ENCODE measurements at regions not wholly inside any gene's neighbourhood (a gene's known extent, or its start where the extent isn't known, plus 50 kb on each side); places are given as distances from the start of the nearest gene placed in this dataset.
A peak's percentile ranks its signal among the peaks of the same experiment; 100 is the strongest.

GRCh38 chr4:128457726-128458125 lies 170.1 kb upstream of the PGRMC2 start:
- Histone ChIP-seq H3K27ac (no peak overlapping the region), H3K9me3 (no peaks in the 10 kb centered on the region), H3K4me3 (no peak overlapping the region), H3K4me1 (peaks cover 0 to 29% (median 8%) of the 10 kb centered on the region in 6 donors), H3K27me3 (replicated peaks in 1 of 7) (no peaks in the 10 kb centered on the region), H3K36me3 (no peaks in the 10 kb centered on the region)
- no peak for TF ChIP-seq CTCF (IDR thresholded peaks at IDR 0.05 in 8 of 11, conservative IDR thresholded peaks at IDR 0.05 in 3 of 11)
- no peak for TF ChIP-seq POLR2AphosphoS5 (IDR thresholded peaks at IDR 0.05)
- TF ChIP-seq POLR2A (IDR thresholded peaks at IDR 0.05) = no peak
- intact Hi-C loops (cut with DNase I; ENCODE audit: low total_unique reads) = loop anchor here (5.0 to 10.0 kb wide), 2 partner anchors 355 to 407 kb away; no protein-coding TSS in a partner anchor
- no peak for DNase-seq
- 87 to 98% (median 87%) methylated on average over 2 of the region's 2 CpGs for WGBS, 5 donors

DNA sequence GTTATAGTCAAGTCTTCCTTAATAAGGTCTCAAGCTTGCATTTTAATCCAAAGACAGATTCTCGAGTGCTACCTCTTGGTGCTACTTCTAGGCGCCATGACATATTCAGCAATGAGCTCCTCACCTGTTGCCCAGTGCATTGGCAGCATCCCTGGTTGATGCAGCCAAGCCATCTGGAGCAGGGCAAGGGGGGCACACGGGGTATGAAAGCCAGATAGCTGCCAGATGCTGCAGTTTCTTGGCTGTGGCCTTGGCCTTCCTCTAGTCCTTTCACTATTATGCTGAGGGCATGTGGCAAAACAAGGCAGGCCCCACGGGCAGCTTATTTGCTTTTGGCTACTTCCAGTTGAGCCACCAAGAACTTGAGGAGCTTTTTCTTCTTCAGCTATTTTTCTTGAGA lies 168.6 kb upstream of the PGRMC2 start:
- Histone ChIP-seq H3K9me3 (no peaks in the 10 kb centered on the region), H3K4me3 (no peak overlapping the region), H3K36me3 (no peaks in the 10 kb centered on the region), H3K27me3 (replicated peaks in 1 of 7) (no peaks in the 10 kb centered on the region), H3K27ac (no peak overlapping the region), H3K4me1 (peaks cover 0 to 23% (median 8%) of the 10 kb centered on the region in 6 donors)
- 56 to 82% (median 78%) methylated on average over 3 to 4 of the region's 4 CpGs for WGBS, 5 donors
- DNase-seq = no peak
- no peak for TF ChIP-seq CTCF (IDR thresholded peaks at IDR 0.05 in 8 of 11, conservative IDR thresholded peaks at IDR 0.05 in 3 of 11)
- intact Hi-C loops (cut with DNase I; ENCODE audit: low total_unique reads) = loop anchor here (5.0 to 10.0 kb wide), 2 partner anchors 356 to 409 kb away; no protein-coding TSS in a partner anchor

DNA sequence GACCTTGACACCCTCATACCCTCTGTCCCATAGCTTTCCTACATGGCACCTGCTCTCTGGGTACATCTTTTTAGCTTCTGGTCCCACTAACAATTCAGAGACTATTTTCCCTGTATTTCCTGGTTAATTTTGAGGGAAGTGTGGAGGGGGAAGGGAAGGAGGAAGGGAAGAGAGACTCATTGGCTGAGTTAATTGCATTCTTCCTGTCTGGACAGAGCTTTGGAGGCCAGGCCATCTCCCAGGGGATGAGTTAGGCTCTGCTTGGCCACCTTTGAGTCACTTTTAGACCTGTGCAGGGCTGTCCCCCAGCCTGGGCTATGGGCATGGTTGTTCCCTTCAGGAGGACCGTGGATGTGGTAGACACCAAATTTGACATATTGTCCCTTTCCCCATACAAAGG lies 167.9 kb upstream of the PGRMC2 start:
- DNase-seq = no peak
- intact Hi-C loops (cut with DNase I; ENCODE audit: low total_unique reads) = loop anchor here (5.0 to 10.0 kb wide), 2 partner anchors 357 to 409 kb away; no protein-coding TSS in a partner anchor
- Histone ChIP-seq H3K9me3 (no peaks in the 10 kb centered on the region), H3K4me1 (peaks cover 0 to 17% (median 8%) of the 10 kb centered on the region in 6 donors), H3K27ac (no peak overlapping the region), H3K36me3 (no peaks in the 10 kb centered on the region), H3K4me3 (no peak overlapping the region), H3K27me3 (replicated peaks in 1 of 7) (no peaks in the 10 kb centered on the region)
- WGBS, 5 donors = 77 to 100% (median 93%) methylated on average over 1 of the region's 1 CpG
- TF ChIP-seq CTCF (IDR thresholded peaks at IDR 0.05 in 8 of 11, conservative IDR thresholded peaks at IDR 0.05 in 3 of 11) (no peak), POLR2AphosphoS5 (IDR thresholded peaks at IDR 0.05) (no peak)

- H3K4me1 ChIP-seq = peaks cover 0 to 17% (median 8%) of the 10 kb centered on the region in 6 donors
- no peak for TF ChIP-seq CTCF (IDR thresholded peaks at IDR 0.05 in 8 of 11, conservative IDR thresholded peaks at IDR 0.05 in 3 of 11)
- no peak for TF ChIP-seq POLR2A (IDR thresholded peaks at IDR 0.05)
- no peak for TF ChIP-seq POLR2AphosphoS5 (IDR thresholded peaks at IDR 0.05)
- no peaks in the 10 kb centered on the region for H3K27me3 ChIP-seq (replicated peaks in 1 of 7)
- peak overlapping the region in 1 of 8 donors; percentile 33 for H3K27ac ChIP-seq
- no peaks in the 10 kb centered on the region for H3K9me3 ChIP-seq
- H3K36me3 ChIP-seq = no peaks in the 10 kb centered on the region
- H3K4me3 ChIP-seq = no peak overlapping the region
- DNase-seq = no peak
- WGBS, 5 donors = 53 to 76% (median 67%) methylated on average over 4 of the region's 4 CpGs
- intact Hi-C loops (cut with DNase I; ENCODE audit: low total_unique reads) = loop anchor here (5.0 to 10.0 kb wide), 2 partner anchors 357 to 410 kb away; no protein-coding TSS in a partner anchor
These were observed 167.3 kb upstream of the PGRMC2 start for GRCh38 chr4:128454881-128455280.
